ENCODE measurements at regions not wholly inside any gene's neighbourhood (a gene's known extent, or its start where the extent isn't known, plus 50 kb on each side); places are given as distances from the start of the nearest gene placed in this dataset.

GRCh38 chr21:43332861-43333297 lies 94.1 kb downstream of the SIK1 start:
- no peak for DNase-seq (ENCODE audit: low read depth in 2 of 2)

DNA sequence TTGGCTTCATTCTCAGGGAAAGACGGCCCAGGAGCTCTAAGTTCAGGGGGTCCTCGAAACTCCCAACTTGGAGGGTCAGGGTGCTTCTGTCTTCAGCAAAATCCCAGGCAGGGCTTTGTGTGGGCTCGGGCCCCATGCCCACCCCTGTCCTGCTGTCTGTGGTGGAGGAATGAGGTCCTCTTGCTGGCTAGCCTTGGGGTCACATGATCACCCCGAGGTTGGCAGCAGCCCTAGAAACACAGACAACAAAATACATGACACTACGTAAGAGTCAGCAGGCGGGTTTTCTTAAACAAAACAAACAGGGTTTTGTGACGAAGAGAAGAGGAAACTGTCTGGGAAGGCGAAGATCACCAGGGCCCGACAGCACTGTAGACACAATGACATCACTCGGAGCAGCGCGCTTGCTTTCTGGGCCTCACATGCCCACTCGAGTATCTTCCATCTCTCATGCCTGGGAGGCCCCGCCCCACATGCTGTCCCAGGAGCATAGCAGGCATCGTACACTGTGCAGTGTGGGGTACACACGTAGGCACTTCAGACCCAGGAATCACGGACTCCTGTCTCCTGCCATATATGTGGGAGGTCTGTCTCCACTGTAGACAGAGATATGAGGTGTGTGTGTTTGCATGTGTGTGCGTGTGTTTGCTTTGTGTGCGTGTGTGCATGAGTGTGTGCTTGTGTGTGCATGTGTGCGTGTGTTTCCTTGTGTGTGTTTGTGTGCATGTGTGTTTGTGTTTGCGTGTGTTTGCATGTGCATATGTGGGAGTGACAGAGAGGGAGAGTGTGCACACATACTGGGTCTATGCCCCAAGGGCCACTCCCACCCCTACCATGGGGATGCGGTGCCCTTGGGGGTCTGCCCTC lies 94.7 kb downstream of the SIK1 start:
- DNase-seq (ENCODE audit: low read depth in 2 of 2) = peak; percentile 59 to 96

GRCh38 chr21:43331111-43331961 lies 95.6 kb downstream of the SIK1 start:
- DNase-seq (ENCODE audit: low read depth in 2 of 2) = no peak

GRCh38 chr21:43330306-43330881 lies 96.5 kb downstream of the SIK1 start:
- no peak for DNase-seq (ENCODE audit: low read depth in 2 of 2)

GRCh38 chr21:43329711-43330269 lies 97.1 kb downstream of the SIK1 start:
- no peak for DNase-seq (ENCODE audit: low read depth in 2 of 2)

DNA sequence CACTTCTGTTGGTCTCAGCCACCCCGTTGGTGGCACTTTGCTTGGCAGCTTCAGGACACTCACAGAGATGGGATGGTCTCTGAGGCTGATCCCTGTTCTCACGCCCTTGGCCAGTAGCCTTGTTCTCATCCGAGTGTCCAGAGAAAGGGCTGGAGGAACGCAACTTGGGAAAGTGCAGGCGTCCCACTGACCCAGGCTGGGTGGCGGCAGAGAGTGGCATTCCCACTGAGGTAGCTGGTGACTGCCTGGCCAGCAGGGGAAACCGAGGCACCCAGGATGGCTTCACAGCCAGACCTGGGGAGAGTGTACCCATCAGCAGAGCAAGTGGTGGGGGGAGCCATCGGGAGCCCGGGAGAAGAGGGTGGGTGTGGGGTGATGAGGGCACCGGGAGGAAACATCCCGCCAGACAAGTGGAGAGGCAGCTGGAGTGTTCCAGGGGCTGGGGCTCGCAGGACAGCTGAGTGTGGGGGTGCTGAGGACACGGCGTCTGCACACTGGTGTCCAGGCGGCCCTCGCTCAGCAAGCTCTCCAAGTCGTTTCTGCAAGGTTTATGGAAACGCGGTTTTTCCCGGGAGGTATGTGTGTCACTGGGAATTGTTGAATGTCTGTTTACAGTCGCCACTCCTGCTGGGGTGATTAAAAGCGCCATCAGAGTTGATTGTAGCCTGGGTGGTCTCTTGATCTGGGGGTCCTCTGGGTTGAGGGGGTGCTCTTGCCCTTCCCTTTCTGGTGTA lies 97.8 kb downstream of the SIK1 start:
- no peak for DNase-seq (ENCODE audit: low read depth in 2 of 2)

- DNase-seq (ENCODE audit: low read depth in 2 of 2) = no peak
Observed at GRCh38 chr21:43328185-43328957, 98.6 kb downstream of the SIK1 start.

DNA sequence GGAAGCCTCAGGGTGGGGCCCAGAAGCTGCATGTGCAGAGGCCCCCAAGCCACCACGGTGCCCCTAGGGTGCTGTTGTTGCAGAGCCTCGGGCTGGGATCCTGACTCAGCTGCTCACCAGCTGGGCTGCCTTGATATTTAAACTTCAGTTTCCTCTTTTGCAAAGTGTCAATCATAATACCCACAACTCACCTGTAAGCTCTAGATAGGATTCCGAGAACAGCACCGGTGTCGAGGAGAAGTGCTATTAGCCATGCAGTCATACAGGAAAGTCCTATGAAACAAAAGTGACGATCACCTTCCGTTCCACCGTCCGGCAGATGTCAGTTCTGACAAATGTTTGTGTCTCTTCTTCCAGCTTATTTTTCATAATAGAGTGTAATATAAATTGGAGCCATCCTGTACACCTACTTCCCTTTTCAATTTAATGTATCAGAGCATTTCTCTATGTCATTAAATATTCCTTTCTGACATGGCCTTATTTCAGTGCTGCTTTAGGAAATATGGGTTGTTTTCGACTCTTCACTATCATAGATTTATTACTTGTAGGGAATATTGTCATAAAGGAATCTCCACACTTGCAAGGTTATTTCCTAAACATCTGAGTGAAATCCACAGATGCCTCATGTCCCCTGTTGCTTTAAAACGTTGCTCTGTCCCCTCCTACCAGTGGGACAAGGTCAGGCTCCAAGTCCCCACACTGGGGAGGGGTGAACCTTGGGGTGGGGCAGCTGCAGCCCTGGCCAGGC lies 100.8 kb downstream of the SIK1 start:
- DNase-seq (ENCODE audit: low read depth in 2 of 2) = peak; percentile 19 to 53

DNA sequence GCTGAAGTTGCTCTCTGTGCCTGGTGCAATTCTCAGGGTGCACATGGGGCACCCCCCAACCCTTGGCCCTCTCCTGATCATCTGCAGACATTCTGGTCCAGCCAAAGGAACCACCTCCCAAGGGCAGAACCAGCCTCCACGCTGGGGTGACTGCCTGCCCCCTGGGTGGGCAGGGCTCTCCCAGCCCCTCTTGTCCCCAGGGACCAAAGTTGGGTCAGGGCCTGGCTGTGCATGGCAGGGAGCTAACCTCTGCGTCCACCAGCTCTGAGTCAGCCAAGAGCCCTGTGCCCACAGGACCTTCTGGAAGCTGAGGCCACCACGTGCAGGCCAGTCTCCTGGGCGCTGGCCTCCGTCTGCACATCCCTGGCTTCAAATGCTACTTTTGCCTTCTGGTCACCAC lies 101.9 kb downstream of the SIK1 start:
- no peak for DNase-seq (ENCODE audit: low read depth in 2 of 2)

GRCh38 chr21:43324596-43324995 lies 102.3 kb downstream of the SIK1 start:
- no peak for DNase-seq (ENCODE audit: low read depth in 2 of 2)

GRCh38 chr21:43323244-43324005 lies 103.5 kb downstream of the SIK1 start:
- DNase-seq (ENCODE audit: low read depth in 2 of 2) = no peak

- no peak for DNase-seq (ENCODE audit: low read depth in 2 of 2)
Observed at GRCh38 chr21:43322805-43323204, 104.1 kb downstream of the SIK1 start.

GRCh38 chr21:43322311-43322710 lies 104.6 kb downstream of the SIK1 start:
- no peak for DNase-seq (ENCODE audit: low read depth in 2 of 2)

DNA sequence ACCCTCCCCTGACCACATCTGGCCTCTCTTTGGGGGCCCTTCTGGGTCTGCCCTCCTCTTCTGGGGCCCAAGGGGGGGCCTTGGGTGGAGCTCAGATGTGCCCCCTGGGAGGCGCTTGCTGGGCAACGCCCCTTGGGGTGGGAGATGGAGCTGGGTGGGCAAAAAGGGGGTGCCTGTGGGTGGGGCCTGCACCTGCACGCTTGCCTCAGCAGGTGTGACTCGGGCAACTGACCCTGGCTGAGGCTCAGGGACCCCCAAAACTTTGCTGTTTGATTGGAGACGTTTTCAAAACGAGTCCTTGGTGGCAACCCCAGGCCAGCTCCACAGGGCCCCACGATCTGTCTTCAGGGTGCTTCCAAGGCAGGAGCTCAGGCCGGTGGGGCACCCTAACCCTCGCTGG lies 105.3 kb downstream of the SIK1 start:
- DNase-seq (ENCODE audit: low read depth in 2 of 2) = no peak

- DNase-seq (ENCODE audit: low read depth in 2 of 2) = no peak
Observed at GRCh38 chr21:43321111-43321510, 105.8 kb downstream of the SIK1 start.

DNA sequence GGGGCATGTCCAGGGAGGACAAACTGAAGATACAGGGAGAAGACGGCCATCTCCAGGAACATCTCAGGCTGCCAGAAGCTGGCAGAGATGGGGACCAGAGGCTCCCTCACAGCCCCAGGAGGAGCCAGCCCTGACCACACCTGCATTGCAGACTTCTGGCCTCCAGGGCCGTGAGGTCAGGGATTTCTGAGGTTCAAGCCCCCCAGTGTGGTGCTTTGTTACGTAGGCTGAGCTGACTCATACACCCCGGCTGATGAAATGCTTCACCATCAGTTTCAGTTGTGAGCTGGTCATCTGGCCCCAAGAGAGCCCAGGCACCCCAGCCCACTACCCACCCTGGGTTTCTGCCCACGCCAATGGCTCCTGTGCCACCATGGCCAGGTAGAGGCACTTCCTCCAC lies 106.4 kb downstream of the SIK1 start:
- no peak for DNase-seq (ENCODE audit: low read depth in 2 of 2)

GRCh38 chr21:43318841-43319781 lies 107.8 kb downstream of the SIK1 start:
- no peak for DNase-seq (ENCODE audit: low read depth in 2 of 2)

- DNase-seq (ENCODE audit: low read depth in 2 of 2) = no peak
Observed at GRCh38 chr21:43318368-43318767, 108.6 kb downstream of the SIK1 start.

All from dermis microvascular lymphatic vessel endothelial cell (primary cell).